ENCODE measurements at regions not wholly inside any gene's neighbourhood (a gene's known extent, or its start where the extent isn't known, plus 50 kb on each side); places are given as distances from the start of the nearest gene placed in this dataset.

GRCh38 chrX:5431823-5432222 lies 796.8 kb downstream of the NLGN4X start:
- TF ChIP-seq, protein P1, sequence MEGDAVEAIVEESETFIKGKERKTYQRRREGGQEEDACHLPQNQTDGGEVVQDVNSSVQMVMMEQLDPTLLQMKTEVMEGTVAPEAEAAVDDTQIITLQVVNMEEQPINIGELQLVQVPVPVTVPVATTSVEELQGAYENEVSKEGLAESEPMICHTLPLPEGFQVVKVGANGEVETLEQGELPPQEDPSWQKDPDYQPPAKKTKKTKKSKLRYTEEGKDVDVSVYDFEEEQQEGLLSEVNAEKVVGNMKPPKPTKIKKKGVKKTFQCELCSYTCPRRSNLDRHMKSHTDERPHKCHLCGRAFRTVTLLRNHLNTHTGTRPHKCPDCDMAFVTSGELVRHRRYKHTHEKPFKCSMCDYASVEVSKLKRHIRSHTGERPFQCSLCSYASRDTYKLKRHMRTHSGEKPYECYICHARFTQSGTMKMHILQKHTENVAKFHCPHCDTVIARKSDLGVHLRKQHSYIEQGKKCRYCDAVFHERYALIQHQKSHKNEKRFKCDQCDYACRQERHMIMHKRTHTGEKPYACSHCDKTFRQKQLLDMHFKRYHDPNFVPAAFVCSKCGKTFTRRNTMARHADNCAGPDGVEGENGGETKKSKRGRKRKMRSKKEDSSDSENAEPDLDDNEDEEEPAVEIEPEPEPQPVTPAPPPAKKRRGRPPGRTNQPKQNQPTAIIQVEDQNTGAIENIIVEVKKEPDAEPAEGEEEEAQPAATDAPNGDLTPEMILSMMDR (IDR thresholded peaks at IDR 0.05) = no peak
- TF ChIP-seq, protein P2, sequence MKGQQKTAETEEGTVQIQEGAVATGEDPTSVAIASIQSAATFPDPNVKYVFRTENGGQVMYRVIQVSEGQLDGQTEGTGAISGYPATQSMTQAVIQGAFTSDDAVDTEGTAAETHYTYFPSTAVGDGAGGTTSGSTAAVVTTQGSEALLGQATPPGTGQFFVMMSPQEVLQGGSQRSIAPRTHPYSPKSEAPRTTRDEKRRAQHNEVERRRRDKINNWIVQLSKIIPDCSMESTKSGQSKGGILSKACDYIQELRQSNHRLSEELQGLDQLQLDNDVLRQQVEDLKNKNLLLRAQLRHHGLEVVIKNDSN (IDR thresholded peaks at IDR 0.05; ENCODE audit: borderline replicate concordance, low read depth) = no peak
- TF ChIP-seq EZH2phosphoT487 (IDR thresholded peaks at IDR 0.05; ENCODE audit: borderline replicate concordance, low read depth) = no peak
- no peak for TF ChIP-seq POLR2AphosphoS5 (IDR thresholded peaks at IDR 0.05; ENCODE audit: low read depth, low read length)

Data from SK-N-SH (cell line).